Gastroesophageal sphincter (tissue), 3 donors: ENCODE measurements at regions not wholly inside any gene's neighbourhood (a gene's known extent, or its start where the extent isn't known, plus 50 kb on each side); places are given as distances from the start of the nearest gene placed in this dataset.

Experiments
- CTCF ChIP-seq, 4 experiments: fragments of 200-600 bp in 2 of 4; fragments of 450-650 bp in 2 of 4; sonication (generic) in 1 of 4; IDR thresholded peaks; one replicate each; pipeline ENCODE4 v1.5.1; 2017 to 2019; ENCODE audit warnings: antibody characterized with exemption in 4 of 4, mild to moderate bottlenecking in 2 of 4, moderate library complexity in 2 of 4
- EP300 ChIP-seq: sonication (generic); formaldehyde crosslinking; IDR thresholded peaks from one replicate; pipeline ENCODE4 v1.6.1; 2017; ENCODE audit warnings: antibody characterized with exemption, mild to moderate bottlenecking
- POLR2AphosphoS5 ChIP-seq: sonication (generic); formaldehyde crosslinking; IDR thresholded peaks from one replicate; pipeline ENCODE4 v1.6.1; 2017; ENCODE audit warnings: antibody characterized with exemption

- TF ChIP-seq CTCF (IDR thresholded peaks at IDR 0.05) (no peak), EP300 (no peak), POLR2AphosphoS5 (no peak)
These were observed 65.2 kb upstream of the SLC7A11 start for GRCh38 chr4:138307319-138307718.
